Erythroblast (primary cell): ENCODE measurements at regions not wholly inside any gene's neighbourhood (a gene's known extent, or its start where the extent isn't known, plus 50 kb on each side); places are given as distances from the start of the nearest gene placed in this dataset.

Experiments used
- GATA1 ChIP-seq: IDR thresholded peaks from 2 replicates; pipeline ENCODE4 v1.6.1; 2011; ENCODE audit warnings: low read depth, mild to moderate bottlenecking, control low read depth, low read length, moderate library complexity
- POLR2A ChIP-seq: IDR thresholded peaks from 2 replicates; pipeline ENCODE4 v1.6.1; 2011; ENCODE audit warnings: mild to moderate bottlenecking, low read length

DNA sequence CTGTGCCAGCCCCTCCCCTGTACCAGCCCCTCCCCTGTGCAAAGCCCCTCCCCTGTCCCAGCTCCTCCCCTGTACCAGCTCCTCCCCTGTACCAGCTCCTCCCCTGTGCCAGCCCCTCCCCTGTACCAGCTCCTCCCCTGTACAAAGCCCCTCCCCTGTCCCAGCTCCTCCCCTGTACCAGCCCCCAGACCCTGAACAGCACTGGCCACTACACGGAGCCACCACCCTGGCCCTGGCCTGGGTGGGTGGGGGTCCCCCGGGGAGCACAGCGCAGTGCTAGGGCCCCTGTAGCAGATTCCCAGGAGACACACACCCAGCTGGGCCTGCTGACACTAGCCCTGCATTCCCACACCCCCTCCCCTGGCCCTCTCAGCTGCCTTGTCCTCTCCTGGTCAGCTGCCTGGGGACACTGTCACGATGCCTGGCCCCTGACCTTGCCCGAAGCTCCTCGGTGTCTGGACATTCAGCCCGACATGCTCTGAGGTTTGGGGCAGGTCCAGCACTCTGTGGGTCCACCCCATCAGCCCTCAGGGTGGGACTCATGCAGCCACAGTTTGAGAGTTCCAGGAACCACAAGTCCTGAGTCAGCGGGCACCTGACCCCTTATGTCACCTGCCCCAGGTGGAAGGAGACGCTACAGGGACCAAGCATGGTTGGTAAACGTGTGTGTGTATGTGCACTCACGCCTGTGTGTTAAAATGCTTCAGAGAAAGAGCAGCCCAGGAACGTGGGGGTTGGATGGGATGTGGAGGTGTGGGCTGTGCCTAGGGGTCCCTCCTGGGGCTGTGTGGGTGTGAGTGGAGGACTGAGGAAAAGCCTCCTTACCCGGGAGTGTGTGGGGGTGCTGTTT, 114.2 kb downstream of the METRNL start:
- TF ChIP-seq POLR2A: no peak
- TF ChIP-seq GATA1: no peak
